ENCODE measurements at regions not wholly inside any gene's neighbourhood (a gene's known extent, or its start where the extent isn't known, plus 50 kb on each side); places are given as distances from the start of the nearest gene placed in this dataset.

DNA sequence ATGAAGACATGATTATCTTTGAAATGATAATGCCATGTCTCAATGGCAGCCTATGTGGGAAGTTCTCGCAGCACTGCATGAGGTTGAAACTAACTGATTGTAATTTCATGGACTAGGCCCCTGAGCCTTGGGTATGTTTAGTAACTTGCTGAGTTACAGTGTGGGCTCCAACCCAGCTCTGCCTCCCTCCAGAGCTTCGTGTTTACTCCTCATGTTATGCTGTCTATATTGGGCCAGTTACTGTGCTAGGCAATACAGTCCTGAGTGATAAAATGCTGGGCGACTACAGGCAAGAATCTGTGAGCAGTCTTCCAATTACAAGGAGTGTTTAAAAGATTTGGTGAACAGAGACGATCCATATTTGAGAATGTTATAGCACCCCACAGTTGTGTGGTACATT, 530.1 kb upstream of the CDH2 start:
- TF ChIP-seq POLR2AphosphoS5 (IDR thresholded peaks at IDR 0.05) = no peak
- TF ChIP-seq, protein P1, sequence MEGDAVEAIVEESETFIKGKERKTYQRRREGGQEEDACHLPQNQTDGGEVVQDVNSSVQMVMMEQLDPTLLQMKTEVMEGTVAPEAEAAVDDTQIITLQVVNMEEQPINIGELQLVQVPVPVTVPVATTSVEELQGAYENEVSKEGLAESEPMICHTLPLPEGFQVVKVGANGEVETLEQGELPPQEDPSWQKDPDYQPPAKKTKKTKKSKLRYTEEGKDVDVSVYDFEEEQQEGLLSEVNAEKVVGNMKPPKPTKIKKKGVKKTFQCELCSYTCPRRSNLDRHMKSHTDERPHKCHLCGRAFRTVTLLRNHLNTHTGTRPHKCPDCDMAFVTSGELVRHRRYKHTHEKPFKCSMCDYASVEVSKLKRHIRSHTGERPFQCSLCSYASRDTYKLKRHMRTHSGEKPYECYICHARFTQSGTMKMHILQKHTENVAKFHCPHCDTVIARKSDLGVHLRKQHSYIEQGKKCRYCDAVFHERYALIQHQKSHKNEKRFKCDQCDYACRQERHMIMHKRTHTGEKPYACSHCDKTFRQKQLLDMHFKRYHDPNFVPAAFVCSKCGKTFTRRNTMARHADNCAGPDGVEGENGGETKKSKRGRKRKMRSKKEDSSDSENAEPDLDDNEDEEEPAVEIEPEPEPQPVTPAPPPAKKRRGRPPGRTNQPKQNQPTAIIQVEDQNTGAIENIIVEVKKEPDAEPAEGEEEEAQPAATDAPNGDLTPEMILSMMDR (IDR thresholded peaks at IDR 0.05) = no peak
- TF ChIP-seq POLR2A (IDR thresholded peaks at IDR 0.05) = no peak
- TF ChIP-seq EP300 (IDR thresholded peaks at IDR 0.05) = no peak
